ENCODE measurements at regions not wholly inside any gene's neighbourhood (a gene's known extent, or its start where the extent isn't known, plus 50 kb on each side); places are given as distances from the start of the nearest gene placed in this dataset.

DNA sequence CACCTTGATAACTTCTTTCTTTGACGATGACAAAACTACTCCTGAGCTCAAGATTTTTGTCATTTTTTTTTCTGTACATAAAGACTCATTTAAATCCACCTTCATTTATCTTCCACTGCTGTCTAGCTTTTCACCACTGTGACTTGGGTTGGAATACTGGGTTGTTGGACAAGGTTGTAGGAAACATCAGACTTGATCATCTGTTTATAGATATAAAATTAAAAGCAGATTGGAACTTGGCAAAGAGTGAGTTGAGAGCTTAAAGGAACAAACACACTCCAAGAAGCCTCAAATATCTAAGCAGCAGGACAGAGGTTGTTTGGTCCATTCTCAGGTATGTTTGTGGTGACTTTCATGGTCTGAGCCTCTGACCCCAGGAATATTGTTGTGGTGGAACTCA is 141.7 kb upstream of the NDN start:
- TF ChIP-seq, protein P1, sequence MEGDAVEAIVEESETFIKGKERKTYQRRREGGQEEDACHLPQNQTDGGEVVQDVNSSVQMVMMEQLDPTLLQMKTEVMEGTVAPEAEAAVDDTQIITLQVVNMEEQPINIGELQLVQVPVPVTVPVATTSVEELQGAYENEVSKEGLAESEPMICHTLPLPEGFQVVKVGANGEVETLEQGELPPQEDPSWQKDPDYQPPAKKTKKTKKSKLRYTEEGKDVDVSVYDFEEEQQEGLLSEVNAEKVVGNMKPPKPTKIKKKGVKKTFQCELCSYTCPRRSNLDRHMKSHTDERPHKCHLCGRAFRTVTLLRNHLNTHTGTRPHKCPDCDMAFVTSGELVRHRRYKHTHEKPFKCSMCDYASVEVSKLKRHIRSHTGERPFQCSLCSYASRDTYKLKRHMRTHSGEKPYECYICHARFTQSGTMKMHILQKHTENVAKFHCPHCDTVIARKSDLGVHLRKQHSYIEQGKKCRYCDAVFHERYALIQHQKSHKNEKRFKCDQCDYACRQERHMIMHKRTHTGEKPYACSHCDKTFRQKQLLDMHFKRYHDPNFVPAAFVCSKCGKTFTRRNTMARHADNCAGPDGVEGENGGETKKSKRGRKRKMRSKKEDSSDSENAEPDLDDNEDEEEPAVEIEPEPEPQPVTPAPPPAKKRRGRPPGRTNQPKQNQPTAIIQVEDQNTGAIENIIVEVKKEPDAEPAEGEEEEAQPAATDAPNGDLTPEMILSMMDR (conservative IDR thresholded peaks at IDR 0.05; ENCODE audit: low read depth, low read length) = no peak
- no peak for TF ChIP-seq EZH2phosphoT487 (IDR thresholded peaks at IDR 0.05; ENCODE audit: borderline replicate concordance, low read length)
- TF ChIP-seq EZH2 (IDR thresholded peaks at IDR 0.05; ENCODE audit: low read length, unreplicated experiment) = no peak
